Loucy (cell line): ENCODE measurements at regions not wholly inside any gene's neighbourhood (a gene's known extent, or its start where the extent isn't known, plus 50 kb on each side); places are given as distances from the start of the nearest gene placed in this dataset.

Experiments
- H2AFZ ChIP-seq: fragments of 200-600 bp; sonication (generic); 2 replicates; pipeline ENCODE4 v1.6.0; 2016; ENCODE audit warnings: antibody characterized with exemption, mild to moderate bottlenecking, low read length, moderate library complexity
- H3F3A ChIP-seq: fragments of 200-600 bp; 2 replicates; pipeline ENCODE4 v1.6.0; 2016; ENCODE audit warnings: antibody characterized with exemption, low read depth, mild to moderate bottlenecking
- H3K27me3 ChIP-seq: fragments of 200-600 bp; sonication (generic); 2 replicates; pipeline ENCODE4 v1.6.1; 2014; ENCODE audit warnings: low read length, mild to moderate bottlenecking; ENCODE audit not compliant: insufficient read depth, poor library complexity, severe bottlenecking
- H3K36me3 ChIP-seq: fragments of 200-600 bp; sonication (generic); 2 replicates; pipeline ENCODE4 v1.6.1; 2016; ENCODE audit warnings: low read length; ENCODE audit not compliant: insufficient read depth
- H3K4me1 ChIP-seq: fragments of 200-600 bp; sonication (generic); 2 replicates; pipeline ENCODE4 v1.5.1; 2014; ENCODE audit warnings: low read length, mild to moderate bottlenecking; ENCODE audit not compliant: insufficient read depth, poor library complexity, severe bottlenecking
- H3K4me2 ChIP-seq: fragments of 200-600 bp; sonication (generic); 2 replicates; pipeline ENCODE4 v1.6.0; 2014; ENCODE audit warnings: antibody characterized with exemption, low read length, low read depth, mild to moderate bottlenecking; ENCODE audit not compliant: poor library complexity, severe bottlenecking
- H3K4me3 ChIP-seq: fragments of 200-600 bp; sonication (generic); 2 replicates; pipeline ENCODE4 v1.5.1; 2014; ENCODE audit warnings: low read length, mild to moderate bottlenecking, mixed read lengths; ENCODE audit not compliant: poor library complexity, severe bottlenecking
- H3K79me2 ChIP-seq: fragments of 200-600 bp; sonication (generic); 2 replicates; pipeline ENCODE4 v1.6.1; 2014; ENCODE audit warnings: low read length; ENCODE audit not compliant: insufficient read depth
- H3K9ac ChIP-seq: fragments of 200-600 bp; sonication (generic); 2 replicates; pipeline ENCODE4 v1.6.0; 2014; ENCODE audit warnings: mild to moderate bottlenecking, low read depth, low read length, moderate library complexity; ENCODE audit not compliant: poor library complexity, severe bottlenecking
- H3K9me2 ChIP-seq: fragments of 200-600 bp; sonication (generic); replicated peaks from 2 replicates; pipeline ENCODE4 v1.6.1; 2016; ENCODE audit warnings: low read depth, low read length, mixed read lengths
- H3K9me3 ChIP-seq: fragments of 200-600 bp; sonication (generic); 2 replicates; pipeline ENCODE4 v1.6.1; 2014; ENCODE audit warnings: mild to moderate bottlenecking, antibody characterized with exemption, low read length, low read depth; ENCODE audit not compliant: insufficient read depth
- H4K20me1 ChIP-seq: fragments of 200-600 bp; sonication (generic); 2 replicates; pipeline ENCODE4 v1.6.0; 2014; ENCODE audit warnings: antibody characterized with exemption, low read length, mild to moderate bottlenecking; ENCODE audit not compliant: insufficient read depth, poor library complexity, severe bottlenecking
- CTCF ChIP-seq: fragments of 200-600 bp; sonication (generic); conservative IDR thresholded peaks from 2 replicates; pipeline ENCODE4 v1.5.1; 2014; ENCODE audit warnings: mild to moderate bottlenecking, antibody characterized with exemption, low read length
- EZH2phosphoT487 ChIP-seq: fragments of 200-600 bp; IDR thresholded peaks from 2 replicates; pipeline ENCODE4 v1.6.1; 2018; ENCODE audit warnings: antibody characterized with exemption, mild to moderate bottlenecking, moderate library complexity, borderline replicate concordance

DNA sequence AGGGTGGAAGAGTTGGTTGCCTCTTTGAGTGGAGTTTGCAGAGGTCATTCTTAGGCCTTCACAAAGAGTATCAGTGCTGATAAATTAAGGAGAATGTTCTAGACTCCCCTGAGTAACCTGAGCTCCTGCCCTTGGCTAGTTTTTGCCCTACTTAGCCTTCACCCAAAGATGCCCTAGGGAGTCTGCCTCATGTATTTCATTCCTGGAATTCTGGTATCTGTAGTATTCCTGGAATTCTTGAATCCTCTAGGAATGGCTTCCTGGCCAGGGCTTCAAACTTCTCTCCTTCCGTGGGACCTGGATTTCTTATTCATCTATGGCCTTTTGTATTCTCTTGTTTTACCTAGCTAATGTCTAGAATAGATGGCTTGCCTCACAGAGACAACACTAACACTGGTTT, 701.1 kb downstream of the NOVA1 start:
- no peak overlapping the region for H3K4me2 ChIP-seq
- no peaks in the 10 kb centered on the region for H3K36me3 ChIP-seq
- H3K79me2 ChIP-seq = no peaks in the 10 kb centered on the region
- no peaks in the 10 kb centered on the region for H3K27me3 ChIP-seq
- H3K9me3 ChIP-seq = no peaks in the 10 kb centered on the region
- no peak overlapping the region for H3K4me3 ChIP-seq
- H2AFZ ChIP-seq = no peak overlapping the region
- H4K20me1 ChIP-seq = no peaks in the 10 kb centered on the region
- no peak for TF ChIP-seq EZH2phosphoT487
- TF ChIP-seq CTCF = no peak
- H3K4me1 ChIP-seq = no peaks in the 10 kb centered on the region
- H3K9me2 ChIP-seq = no peaks in the 10 kb centered on the region
- no peak overlapping the region for H3K9ac ChIP-seq
- H3F3A ChIP-seq = no peaks in the 10 kb centered on the region

DNA sequence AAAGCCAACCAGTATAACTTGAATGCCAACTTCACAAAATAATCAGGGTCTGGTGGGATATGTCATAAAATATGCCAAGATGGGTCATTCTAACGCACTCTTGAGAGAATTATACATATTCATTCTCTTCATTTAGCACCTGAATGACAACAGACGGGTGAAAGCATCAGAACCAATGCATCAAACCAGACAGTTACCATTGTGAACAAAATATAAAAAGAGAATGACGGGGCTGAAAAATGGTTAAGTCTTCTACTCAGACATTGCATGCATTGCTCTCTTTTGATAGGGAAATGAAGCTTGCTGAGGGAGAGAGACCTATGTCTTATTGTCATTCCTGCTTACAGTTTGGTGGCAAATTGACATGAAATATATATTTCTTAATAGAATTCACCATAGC, 702.1 kb downstream of the NOVA1 start:
- no peaks in the 10 kb centered on the region for H3K36me3 ChIP-seq
- H3K9ac ChIP-seq = no peak overlapping the region
- no peaks in the 10 kb centered on the region for H3K79me2 ChIP-seq
- no peak overlapping the region for H2AFZ ChIP-seq
- no peaks in the 10 kb centered on the region for H3K9me2 ChIP-seq
- TF ChIP-seq EZH2phosphoT487 = no peak
- TF ChIP-seq CTCF = no peak
- H3K4me1 ChIP-seq = no peaks in the 10 kb centered on the region
- no peaks in the 10 kb centered on the region for H3K27me3 ChIP-seq
- no peak overlapping the region for H3K4me2 ChIP-seq
- no peak overlapping the region for H3K4me3 ChIP-seq
- H3F3A ChIP-seq = no peaks in the 10 kb centered on the region
- H4K20me1 ChIP-seq = no peaks in the 10 kb centered on the region
- no peaks in the 10 kb centered on the region for H3K9me3 ChIP-seq

DNA sequence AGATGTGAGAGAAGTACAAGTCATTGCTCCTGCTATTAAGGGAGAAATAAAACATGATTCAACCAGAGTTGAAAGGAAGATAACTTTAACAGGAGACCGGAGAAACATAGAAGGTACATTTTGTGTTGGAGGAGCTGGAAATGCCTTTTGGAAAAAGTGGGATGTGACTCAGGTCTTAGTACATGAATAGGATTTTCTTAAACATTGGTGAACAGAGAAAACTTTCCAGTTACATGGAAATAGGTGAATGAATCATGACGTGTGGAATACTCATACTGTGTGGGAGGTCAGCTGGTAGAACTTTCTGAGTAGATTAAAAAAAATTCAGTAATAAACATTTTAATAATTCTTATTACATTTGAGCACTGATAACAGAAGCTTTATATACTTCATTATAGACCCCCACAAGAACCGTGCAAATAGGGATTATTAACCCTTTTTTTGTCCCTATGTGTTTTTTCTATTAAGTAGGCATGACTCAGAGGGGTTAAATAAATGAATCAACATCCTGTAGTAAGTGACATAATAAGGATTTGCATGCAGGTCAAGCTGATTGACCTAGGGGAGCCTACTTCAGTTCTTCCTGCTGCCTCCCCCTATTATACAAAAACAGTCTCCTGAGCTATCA, 710.5 kb downstream of the NOVA1 start:
- Histone ChIP-seq H3K79me2 (no peaks in the 10 kb centered on the region), H3K4me2 (no peak overlapping the region), H3K4me1 (no peaks in the 10 kb centered on the region), H3K9me3 (no peaks in the 10 kb centered on the region), H3K4me3 (no peak overlapping the region), H3K9me2 (no peaks in the 10 kb centered on the region), H3F3A (no peaks in the 10 kb centered on the region), H3K27me3 (no peaks in the 10 kb centered on the region), H2AFZ (no peak overlapping the region), H4K20me1 (no peaks in the 10 kb centered on the region), H3K36me3 (no peaks in the 10 kb centered on the region), H3K9ac (no peak overlapping the region)
- TF ChIP-seq EZH2phosphoT487 (no peak), CTCF (no peak)
